HG02943 (cell line): ENCODE measurements at regions not wholly inside any gene's neighbourhood (a gene's known extent, or its start where the extent isn't known, plus 50 kb on each side); places are given as distances from the start of the nearest gene placed in this dataset.
"Not testable (repeated sequence)": the region's sequence is repeated elsewhere in the genome, so short reads cannot be mapped to it uniquely, and the experiment has no call there.

ENCODE experiments used
- ATAC-seq: cut with Tn5 transposase; IDR thresholded peaks from one replicate; pipeline ENCODE4 v1.9.1; 2021; ENCODE audit warnings: mild to moderate bottlenecking, low read depth, moderate library complexity; ENCODE audit not compliant: unreplicated experiment

DNA sequence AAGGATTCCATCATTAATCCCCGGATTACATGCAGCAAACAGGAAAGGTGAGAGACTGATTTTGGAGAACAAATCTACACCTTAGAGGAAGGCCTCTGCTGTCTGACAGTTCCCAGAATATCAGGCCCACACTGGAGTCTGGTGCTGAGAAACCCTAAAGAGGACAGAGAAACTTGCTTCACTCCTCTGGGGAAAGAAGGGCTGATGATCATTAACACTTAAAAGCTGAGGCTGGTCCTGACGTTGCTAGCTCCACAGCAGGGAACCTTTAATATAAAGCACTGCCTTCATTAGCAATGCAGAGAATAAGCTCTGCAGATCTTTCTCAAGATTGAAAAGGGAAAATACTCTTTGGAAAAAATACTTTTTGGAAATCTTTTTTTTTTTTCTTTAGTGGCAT lies 1472.4 kb upstream of the GOT2 start:
- ATAC-seq: no peak

DNA sequence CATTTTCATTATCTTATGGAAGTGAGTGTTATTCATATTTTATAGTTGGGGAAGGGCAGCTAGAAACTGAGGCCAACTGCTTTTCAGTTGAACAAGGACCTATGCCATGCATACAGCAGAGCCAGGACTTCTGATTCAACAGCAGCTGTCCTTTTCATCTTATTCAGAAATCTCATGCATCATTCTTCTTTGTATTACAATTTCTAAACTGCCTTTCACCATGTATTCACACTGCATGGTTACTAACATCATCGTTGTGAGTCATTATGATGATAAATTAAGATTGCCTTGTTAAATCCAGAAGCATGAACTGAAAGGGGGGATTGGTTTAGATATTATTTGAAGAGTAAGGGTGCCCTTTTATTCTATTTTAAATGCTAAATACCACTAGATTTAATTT lies 1470.1 kb upstream of the GOT2 start:
- no peak for ATAC-seq

DNA sequence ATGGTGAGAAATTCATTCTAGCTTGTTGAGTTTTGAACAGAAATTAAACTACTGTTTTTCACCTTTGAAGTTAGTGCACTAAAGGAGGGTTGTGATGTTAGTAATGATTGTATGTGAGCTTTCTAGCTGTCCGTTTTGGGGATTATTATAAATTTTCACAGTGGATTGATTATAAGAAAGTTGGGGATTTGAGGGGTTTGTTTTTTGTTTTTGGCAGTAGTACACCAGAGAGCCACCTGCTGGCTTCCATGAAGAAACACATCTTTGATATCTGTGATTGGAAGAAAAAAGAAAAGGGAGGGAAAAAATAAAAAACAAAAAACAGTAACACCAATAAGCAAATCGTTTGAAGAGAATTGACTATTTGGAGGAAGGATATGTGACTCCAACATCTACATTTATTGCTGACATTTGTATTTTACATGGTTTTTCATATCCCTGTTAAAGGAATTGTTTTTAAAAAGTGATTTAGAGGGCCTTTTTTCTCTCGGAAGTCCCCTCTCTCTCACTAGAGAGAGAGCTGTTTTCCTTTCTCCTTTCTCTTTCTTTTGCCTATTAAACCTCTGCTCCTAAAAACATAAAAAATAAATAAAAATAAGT lies 1469.5 kb upstream of the GOT2 start:
- no peak for ATAC-seq

DNA sequence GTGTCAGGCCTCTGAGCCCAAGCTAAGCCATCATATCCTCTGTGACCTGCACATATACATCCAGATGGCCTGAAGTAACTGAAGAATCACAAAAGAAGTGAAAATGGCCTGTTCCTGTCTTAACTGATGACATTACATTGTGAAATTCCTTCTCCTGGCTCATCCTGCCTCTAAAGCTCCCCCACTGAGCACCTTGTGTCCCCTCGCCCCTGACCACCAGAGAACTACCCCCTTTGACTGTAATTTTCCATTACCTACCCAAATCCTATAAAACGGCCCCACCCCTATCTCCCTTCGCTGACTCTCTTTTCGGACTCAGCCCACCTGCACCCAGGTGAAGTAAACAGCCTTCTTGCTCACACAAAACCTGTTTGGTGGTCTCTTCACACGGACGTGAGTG lies 1466.6 kb upstream of the GOT2 start:
- not testable (repeated sequence) for ATAC-seq

DNA sequence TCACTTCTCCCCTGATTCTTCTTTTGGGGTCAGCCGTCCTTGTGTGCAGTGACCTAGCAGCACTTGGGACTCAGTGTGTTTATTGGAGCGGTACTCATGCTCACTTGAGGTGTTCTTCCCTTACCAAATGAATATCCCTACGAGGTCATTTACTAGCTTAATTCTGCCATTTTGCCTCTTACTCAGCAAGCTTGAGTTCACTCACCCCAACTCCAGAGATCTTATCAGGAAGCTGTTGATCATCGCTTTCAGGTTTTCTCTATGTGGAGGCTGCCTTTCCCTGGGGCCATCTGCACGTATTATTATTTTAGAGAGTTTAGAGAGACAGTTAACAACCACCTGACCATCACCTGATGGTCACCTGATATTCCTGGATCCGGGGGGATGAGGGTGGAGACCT lies 1466.0 kb upstream of the GOT2 start:
- no peak for ATAC-seq

DNA sequence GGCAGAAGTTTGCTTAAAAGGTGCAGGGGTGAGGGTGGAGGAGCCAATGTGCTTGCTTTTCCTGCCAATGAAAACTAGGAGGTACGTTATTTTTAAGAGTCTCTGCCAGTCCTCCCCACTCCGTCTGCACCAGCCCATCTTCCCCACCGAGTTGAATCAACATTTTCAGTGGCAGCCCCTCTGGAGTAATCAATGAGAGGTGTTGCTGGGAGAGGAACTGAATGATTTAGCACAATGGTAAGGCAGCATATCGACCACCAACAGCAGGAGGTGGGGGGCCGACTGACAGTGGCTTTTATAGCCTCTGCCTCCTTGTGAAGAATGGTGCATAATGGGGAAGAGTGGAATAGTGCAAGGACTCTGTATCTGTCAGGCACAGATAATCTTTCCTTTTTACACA lies 1465.0 kb upstream of the GOT2 start:
- ATAC-seq: no peak

DNA sequence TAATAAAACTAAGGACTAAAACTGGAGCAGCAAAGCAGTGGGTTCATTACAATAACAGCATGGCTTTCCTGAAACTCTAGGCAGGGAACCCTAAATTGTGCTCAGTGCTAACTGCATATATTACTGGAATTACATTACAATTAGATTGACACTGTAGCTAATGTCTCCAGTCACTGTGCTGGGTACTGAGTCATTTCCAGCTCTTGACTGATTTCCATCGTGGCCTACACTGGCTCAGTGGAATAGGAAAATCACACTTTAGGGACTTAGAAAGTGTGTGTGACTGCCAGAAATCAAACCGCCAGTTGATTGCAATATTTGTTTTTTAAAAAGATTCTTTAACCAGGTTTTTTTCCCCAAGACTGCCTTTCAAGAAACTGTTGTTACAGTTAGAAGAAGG lies 1447.4 kb upstream of the GOT2 start:
- no peak for ATAC-seq

DNA sequence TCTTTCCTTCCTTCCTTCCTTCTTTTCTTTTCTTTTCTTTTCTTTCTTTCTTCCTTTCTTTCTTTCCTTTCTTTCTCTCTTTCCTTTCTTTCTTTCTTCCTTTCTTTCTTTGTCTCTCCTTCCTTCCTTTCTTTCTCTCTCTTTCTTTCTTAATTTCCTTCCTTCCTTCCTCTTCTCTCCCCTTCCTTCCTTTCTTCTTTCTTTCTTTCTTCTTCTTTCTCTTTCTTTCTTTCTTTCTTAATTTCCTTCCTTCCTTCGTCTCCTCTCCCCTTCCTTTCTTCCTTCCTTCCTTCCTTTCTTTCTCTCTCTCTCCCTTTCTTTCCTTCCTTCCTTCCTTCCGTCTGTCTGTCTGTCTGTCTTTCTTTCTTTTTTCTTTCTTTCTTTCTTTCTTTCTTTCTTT lies 1446.5 kb upstream of the GOT2 start:
- ATAC-seq: no peak

DNA sequence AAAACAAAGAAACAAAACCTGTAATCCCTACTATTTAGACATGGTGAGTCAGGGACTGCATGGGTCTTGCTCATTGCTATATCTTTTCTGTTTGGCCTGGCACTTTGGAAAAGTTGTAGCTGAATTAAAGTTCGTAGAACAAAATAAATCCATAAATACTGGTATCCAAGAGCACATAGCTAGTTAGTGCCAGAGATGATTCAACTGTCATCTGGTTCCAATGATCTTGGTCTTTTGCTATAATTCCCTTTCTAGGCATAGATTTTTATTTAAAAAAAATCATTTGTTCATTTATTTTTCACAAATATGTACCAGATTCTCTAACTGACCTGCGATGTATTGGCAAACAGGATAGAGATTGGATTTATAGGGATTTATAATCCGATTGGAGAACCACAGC lies 1436.1 kb upstream of the GOT2 start:
- no peak for ATAC-seq

DNA sequence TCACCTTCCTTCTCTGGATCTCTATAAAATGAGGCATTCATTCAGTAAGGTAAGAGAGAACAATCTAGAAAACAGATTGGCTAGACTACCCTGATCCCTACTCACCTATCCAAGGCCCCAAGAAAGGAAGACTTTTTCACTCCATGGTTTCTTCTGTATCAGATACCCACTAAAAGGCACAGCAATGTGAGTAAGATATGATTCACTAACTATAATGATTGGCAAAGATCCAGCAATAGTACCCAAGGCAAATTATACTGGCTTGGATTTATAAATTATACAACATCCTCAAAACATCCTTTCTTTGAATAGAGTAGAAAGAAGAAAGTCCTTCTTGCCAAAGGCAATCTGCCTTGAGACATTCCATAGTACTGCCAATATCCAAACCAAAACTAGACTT lies 1432.0 kb upstream of the GOT2 start:
- no peak for ATAC-seq

DNA sequence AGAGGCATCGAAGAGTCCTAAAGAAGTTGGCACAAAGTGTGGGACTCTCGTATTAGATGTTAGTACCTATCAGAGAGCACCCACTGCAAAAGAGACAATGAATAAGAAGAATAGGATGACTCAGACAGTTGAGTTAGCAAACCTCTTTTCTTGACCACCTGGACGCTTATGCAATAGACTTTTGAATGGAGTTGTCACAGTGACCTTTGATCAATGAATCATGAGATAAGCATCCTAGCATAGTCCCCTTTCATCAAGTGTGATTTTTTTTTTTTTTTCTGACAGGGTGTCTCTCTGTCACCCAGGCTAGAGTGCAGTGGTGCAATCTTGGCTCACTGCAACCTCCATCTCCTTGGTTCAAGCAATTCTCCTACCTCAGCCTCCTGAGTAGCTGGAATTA lies 1417.9 kb upstream of the GOT2 start:
- no peak for ATAC-seq

DNA sequence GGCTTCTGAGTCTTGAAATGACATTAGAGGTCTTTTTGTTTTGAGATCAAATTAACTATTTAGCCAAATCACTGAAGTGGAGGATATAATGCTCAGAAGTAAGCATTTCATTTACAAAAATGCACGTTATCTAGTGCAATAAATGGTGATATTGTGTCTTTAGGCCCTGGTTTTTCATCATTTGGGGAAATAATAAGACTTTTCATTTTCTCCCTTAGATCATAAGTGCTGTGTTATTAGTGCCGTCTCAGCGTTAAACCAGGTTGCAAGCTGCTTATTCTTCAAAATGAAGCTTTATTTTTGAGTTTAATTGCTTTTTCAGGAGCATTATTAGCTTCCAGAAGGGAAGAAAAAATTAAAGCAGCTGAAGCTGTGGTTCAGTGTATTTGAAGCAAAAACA lies 1416.8 kb upstream of the GOT2 start:
- no peak for ATAC-seq

DNA sequence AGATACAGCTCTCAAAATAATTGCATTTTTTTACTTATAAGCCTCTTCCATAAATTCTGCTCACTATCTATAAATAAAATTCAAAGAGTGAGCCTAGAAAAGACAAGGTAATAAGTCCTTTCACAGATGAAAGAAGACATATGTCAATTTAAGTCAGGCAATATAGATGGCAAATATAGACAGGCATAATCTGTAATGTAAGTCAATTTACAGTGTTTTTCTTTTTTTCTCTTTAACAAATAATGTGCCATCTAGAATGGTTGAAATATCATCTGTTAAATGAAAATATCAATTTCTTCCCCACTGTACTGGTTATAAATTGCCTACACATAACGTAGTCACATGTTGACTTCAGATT lies 1409.2 kb upstream of the GOT2 start:
- ATAC-seq: no peak

DNA sequence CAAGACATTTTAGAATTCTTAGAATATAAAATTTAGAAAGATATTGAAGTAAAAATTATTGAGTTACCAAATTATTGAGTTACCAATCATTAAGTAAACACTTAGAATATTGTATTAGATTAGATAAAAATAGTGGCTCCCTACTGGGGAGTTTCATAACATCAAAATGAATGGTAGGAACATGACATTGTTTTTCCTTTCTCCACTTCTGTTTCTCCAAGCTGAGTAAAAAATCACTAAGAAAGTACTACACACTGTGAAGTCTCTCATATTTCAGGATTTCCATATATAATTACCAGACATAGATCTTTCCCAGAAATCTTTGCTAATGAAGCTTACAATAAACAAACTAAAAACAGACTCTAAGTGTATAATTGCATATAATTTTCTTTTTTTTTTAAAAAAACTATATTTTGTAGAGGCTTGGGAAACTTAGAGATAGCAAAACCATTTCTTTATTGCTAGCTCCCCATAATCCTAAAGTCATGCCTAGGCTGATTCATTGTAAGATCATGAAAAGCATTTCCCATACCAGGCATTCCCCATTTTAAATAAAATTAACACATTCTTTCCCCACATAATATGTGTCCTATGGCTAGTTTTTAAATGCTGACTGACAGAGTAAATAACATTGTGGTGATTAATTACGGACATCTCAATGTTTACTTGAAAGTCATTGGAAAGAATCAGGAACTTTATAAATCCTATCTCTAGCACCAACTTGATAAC lies 1408.7 kb upstream of the GOT2 start:
- no peak for ATAC-seq

DNA sequence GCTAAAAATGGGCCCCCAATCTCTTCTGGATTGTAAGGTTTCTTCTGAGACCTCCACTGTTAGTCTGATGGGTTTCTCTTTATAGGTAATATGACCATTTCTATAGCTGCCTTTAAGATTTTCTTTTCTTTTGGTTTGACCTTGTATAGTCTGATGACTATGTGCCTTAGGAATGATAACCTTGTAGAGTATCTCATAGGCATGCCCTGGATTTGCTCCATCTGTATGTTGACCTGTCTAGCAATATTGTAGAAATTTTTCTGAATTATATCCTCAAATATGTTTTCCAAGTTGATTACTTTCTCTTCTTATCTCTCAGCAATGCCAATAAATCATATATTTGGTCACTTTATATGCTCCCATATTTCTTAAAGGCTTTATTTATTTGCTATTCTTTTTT lies 1403.8 kb upstream of the GOT2 start:
- no peak for ATAC-seq

DNA sequence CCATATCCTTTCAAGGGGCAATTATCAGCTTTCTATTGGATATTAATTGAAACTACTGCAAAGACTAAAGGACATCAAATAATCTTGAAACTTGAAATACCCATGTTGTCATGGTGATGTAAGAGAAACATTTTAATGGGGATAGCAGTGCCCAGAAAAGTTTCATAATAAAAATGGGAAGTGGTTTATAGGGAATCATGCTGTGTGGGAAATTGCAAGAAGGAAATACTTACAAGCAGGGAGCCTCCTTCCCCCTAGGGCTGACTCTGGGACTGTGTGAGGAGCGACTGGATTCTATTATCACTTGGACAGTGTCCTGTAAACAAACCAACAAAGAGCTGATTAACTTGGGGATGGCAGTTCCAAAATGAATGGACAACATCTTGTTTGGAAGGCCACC lies 1393.1 kb upstream of the GOT2 start:
- no peak for ATAC-seq

DNA sequence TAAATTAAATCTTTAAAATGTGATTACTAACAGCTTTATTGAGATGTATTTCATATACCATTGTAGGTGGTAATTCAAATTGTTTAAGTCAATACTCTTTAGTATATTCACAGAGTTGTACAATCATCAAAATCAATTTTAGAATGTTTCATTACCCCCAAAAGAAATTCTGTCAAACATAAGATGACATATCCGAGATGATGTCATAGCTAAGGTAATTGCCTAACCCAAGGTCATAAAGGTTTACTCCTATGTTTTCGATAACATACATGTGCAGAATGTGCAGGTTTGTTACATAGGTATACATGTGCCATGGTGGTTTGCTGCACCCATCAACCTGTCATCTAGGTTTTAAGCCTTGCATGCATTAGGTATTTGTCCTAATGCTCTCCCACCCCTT lies 1392.0 kb upstream of the GOT2 start:
- ATAC-seq: not testable (repeated sequence)

DNA sequence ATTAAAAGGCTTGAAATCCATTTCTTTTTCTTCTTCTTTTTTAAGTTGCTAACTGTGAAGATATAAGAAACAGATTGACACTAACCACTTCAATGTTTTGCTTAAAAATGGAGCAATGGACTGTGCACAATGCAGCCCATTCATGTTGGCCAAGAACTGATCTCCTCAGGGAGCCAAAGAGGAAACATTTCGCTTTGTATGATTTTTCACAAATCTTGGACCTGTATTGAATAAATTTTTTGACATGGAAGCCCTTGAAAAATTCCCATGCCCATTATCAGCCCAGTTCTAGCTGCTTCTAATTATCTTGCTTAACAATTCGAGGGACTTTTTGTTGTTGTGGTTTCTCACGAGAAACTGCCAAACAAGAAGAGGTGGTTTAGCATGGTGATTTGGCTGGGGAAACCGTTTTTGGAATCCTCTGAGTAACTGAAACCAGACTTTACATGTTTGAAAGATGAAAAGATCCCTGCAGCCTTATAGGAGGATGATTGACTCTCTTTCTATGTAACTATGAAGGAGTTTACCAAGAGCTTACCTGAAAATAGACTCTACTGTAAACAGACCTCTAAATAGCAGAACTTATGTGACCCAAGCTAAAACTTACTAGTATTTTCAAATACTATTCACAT lies 1389.4 kb upstream of the GOT2 start:
- no peak for ATAC-seq

DNA sequence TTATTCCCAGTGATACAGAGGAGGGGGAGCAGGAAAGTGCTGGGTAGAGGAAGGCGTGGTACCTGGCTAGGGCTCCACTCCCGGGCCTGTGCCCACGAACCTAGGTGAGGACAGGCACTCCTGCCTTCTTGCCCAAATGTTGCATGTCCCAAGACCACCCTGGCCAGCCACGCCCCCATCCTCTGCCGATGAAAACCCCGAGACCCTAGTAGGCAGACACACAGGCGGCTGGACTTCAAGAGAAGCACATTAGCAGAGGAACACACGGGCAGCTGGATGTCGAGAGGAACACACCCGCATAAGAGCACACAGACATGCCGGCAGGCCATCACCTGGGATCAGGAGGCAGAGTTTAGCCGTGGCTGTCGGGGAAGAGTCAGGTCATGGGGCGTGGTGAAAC lies 1386.5 kb upstream of the GOT2 start:
- ATAC-seq: no peak

DNA sequence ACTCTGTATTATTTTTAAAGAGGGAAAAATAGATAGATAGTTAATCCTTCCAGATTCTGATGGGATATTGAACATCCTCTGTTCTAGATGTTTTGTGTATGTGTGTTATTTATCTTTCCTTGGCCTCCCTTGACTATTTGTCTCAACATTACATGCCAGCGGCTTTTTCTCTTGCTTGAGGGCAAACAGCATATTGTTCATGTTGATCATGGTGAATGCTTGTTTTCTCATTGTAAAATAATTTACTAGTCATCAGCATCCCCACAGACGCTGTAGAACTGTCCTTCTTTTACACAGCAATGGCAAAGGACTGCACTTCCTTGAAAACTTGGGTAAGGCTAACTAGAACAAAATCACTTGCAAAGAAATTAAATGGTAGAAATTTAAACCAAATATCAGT lies 1376.4 kb upstream of the GOT2 start:
- no peak for ATAC-seq

DNA sequence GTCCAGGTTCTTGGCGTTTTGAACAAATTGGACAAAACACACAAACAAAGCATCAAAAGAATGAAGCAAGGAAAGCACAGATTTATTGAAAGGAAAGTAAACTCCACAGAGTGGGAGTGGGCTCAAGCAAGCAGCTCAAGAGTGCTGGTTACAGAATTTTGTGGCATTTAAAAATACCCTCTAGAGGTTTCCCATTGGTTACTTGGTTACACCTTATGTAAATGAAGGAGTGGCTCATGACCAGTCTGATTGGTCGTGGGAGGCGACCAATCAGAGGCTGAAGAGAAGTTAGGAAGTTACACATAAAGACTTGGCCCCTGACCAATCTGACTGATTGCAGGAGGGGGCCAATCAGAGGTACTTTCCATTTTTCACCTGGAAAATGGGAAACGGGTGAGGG lies 1373.8 kb upstream of the GOT2 start:
- ATAC-seq: no peak

DNA sequence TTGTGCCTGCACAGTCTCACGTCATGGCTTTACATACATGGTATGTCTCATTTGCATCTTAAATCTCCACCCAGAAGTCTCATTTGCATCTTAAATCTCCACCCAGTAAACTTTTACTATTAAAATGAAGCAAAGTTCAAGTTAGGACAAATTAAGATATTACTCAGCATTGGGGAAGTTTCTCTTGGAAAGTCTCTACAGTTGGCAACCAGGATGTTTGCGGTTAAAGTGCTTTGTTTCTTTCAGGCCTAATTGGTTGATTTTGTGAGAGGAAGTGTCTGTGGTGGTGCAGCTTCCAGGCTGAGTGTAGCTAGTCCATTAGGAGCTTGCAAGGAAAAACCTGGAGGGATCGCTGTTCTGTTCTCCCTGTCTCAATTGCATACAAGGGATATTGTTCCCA lies 1373.3 kb upstream of the GOT2 start:
- ATAC-seq: no peak
